Activated CD4-positive, alpha-beta T cell treated with anti-CD3 and anti-CD28 coated beads, Interleukin-10, Interleukin-2, amounts not matched to agents 100 ng/mL and 50 ng/mL, durations not matched to agents 16 hours and 8 hours (primary cell): ENCODE measurements at regions not wholly inside any gene's neighbourhood (a gene's known extent, or its start where the extent isn't known, plus 50 kb on each side); places are given as distances from the start of the nearest gene placed in this dataset.
"Not testable (repeated sequence)": the region's sequence is repeated elsewhere in the genome, so short reads cannot be mapped to it uniquely, and the experiment has no call there.

Experiments
- DNase-seq: peaks from one replicate; pipeline ENCODE4 v3.0.0-alpha.2; 2020

DNA sequence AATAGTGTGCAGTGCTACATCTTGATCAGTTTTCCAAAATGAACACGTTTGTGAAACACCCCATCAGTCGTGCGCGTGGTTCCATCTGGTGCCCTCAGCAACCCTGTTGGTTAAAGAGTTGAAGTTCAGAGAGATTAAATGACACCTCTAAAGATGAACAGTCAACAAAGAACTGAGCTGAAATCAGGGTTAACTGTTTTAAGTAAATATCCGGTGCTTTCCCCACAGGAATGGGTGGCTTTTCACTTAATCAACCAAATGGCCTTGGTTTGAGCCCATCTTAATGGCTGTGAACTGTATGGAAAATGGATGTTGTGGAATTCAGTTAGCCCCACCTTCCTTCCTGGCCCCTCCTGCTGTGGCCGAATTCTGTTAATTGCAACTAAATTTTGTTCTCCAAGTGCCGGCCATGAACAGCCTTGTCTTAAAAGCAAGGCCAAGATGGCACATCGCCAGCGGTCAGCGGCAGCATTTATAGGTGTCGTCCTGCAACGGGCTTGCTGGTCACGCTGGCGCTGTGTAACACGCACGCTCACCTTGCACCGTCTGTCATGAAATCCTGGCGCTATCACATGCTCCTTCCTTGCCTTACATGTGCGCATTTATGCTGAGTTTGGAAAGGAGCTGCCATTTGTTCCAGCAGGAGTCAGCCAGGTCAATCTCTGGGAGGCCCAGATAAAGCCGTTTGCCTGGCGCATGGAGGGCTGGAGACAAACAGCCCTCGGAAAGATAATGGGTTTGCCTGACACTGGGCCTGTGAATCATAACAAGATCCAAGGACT, 164.5 kb downstream of the ERMARD start:
- DNase-seq: no peak

GRCh38 chr6:169913745-169914144, 162.3 kb downstream of the ERMARD start:
- not testable (repeated sequence) for DNase-seq

DNA sequence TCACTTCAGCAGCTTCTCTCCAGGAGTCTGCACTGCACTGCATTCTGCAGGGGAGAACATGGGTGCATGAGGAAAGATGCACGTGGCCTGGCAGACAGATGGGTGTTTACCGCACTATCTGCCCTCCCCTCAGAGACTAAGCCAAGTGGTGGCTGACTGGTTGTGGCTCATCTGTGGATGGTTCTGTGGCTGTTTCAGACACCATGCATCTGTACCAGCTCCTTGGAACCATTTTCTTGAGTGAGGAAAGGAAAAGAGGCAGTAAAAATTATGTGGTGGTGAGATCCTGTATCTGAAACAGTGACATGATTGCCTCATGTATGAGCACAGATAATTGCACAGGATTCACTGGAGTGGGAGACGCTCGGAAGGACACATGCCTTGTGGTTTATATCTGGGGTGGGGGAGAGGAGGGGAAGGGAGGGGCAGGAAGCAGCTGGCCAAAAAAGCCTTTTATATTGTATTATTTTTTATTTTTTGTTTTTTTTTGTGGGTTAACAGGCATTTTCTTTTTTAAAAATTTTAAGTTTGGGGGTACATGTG, 161.7 kb downstream of the ERMARD start:
- DNase-seq: no peak

GRCh38 chr6:169912266-169913095, 161.1 kb downstream of the ERMARD start:
- DNase-seq: no peak

DNA sequence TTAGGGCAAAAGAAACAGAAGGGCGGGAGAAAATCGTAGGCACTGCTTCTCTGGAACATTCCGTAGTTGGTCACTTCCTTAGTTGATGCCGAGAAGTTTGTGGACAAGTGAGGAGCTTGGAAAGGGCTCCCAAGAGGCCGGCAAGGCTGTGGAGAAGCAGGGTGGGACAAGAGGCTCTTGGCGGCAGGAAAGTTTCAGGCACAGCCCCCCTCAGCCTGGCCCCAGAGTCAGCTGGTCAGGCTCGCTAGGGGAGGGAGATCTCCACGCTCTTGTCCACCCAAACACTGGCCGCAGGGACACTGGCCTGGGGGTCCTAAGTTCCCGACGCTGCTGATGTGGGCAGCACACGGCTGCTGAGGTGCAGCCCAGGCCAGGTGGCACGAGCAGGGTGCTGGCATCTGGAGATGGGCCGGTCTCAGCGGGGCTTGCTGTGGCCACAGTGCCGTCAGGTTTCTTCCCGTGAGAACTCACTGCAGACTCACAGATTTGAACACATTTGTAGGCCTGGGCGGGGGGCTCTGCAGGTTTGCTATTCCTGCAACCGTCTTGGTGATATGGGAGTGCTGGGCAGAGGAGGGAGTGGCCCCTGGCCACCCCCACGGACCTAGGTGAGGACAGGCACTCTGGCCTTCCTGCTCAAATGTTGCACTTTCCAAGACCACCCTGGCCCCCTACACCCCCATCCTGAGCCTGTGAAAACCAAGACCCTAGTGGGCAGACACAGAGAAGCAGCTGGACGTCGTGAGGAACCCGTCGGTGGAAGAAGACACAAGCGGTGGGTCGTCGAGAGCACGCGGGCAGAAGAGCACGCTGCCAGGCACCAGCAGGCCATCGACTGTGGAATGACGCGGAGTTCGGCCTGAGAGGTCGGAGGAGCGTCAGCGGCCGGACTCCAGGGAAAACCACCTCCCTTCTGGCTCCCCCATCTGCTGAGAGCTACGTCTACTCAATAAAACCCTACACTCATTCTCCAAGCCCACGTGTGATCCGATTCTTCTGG, 160.1 kb downstream of the ERMARD start:
- DNase-seq: no peak

DNA sequence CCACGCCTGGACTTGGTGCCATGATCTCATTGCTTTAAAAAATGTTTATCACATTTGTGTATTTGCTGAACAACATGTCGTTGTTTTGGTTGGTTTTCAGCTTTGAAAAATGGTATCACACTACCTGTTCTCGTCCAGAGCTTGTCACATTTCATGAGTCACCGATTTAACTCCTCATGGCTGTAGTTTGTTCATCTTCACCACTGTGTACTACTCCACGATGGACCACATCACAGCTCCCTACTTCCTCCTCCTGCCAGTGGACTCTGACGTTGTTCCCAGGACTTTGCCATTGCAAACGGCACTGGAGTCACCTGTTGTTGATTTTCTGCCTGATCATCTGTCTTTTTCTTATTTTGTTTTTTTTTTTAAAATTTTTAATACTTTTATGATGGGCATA, 157.7 kb downstream of the ERMARD start:
- no peak for DNase-seq

- DNase-seq: no peak
Measured at GRCh38 chr6:169908403-169908933, 157.0 kb downstream of the ERMARD start.

DNA sequence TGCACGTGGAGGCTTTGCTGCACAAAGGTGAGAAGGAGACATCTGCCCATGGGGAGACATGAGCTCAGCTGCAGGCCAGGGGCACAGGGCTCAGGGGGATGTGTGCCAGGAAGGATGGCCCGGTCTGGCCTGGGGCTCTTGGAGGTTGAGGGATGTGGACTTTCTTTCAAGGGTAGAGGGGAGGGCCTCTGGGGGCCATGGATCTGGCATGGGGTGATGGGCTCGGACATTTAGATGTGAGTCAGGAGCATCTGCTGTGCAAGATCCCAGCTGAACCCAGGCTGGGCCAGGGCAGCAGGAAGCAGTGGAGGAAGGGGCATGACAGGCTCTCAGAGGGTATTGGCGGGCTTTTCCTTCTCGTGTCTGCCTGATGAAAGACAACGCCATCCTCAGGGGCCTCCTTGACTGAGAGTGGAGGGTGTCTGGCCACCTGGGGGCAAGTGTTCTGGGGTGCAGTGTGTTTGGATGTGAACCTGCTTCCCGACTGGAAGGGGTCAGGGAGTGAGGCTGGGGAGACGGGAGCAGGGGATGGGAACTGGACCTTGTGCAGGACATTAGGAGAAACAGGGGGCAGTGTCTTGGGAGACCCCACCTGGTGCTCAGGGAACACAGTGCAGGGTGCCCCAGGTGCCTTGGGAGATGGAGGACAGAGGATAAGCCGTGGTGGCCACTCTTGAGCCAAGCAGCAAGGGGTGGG, 156.1 kb downstream of the ERMARD start:
- DNase-seq: no peak

DNA sequence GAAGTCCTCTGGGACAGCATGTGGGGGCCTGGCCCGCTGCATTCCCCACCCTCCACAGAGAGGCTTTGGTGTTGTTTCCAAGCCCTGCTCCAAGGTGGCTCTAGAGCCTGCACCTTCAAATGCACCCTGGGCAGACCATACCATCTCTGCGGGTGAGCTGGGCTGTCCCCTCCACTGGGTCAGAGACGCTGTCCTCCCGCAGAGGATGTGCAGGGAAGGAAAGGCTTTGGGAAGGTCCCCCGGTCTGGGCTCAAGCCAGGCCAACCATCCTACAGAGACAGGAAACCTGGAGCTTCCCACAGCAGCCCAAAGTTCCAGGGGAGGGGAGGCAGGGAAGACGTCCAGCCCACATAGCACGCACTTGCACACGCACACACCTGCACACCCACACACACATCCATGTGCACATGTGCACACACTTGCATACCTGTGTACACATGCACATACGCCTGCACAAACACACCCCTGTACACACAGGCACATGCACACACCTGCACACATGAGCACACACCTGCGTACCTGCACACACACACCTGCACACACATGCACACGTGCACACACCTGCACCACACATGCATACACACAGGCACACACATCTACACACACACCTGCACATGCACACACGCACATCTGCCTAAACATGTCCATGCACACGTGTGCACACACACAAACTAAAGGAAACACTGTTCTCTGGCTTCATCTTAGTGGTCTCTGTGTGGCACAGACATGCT, 155.4 kb downstream of the ERMARD start:
- DNase-seq: no peak

- DNase-seq: no peak
Measured at GRCh38 chr6:169906004-169906687, 154.7 kb downstream of the ERMARD start.

DNA sequence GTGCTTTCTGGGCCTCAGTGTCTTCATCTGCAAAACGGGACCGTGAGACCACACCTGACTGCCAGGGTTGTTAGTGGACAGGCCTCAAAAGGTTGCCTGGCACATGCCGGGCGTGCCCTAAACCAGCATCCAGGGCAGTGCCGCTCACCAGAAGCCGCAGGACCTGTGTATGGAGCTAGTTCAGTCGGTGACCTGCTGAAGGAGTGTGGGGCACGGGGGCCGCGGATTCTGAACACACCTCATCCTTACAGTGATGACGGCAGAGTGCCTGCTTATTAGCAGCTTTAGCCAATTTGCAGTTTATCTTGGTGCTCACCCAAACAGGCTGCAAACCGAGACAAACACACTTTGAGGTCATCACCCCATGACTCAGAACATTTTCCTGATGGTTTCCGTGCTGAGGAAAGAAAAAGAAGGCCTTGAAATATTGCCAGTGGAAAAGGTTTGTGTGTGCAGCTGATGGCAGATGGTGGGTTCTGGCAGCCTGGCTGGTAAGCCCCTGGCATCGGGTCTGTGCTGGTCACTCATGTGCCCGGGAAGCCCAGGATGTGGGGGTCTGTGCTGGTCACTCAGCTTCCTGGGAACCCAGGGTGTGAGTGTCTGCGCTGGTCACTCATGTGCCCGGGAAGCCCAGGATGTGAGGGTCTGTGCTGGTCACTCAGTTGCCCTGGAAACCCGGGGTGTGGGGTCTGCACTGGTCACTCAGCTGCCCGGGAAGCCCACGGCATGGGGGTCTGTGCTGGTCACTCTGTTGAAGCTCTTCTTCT, 153.8 kb downstream of the ERMARD start:
- DNase-seq: no peak

GRCh38 chr6:169904051-169904922, 152.9 kb downstream of the ERMARD start:
- DNase-seq: no peak

- no peak for DNase-seq
Measured at GRCh38 chr6:169903122-169903521, 151.7 kb downstream of the ERMARD start.

DNA sequence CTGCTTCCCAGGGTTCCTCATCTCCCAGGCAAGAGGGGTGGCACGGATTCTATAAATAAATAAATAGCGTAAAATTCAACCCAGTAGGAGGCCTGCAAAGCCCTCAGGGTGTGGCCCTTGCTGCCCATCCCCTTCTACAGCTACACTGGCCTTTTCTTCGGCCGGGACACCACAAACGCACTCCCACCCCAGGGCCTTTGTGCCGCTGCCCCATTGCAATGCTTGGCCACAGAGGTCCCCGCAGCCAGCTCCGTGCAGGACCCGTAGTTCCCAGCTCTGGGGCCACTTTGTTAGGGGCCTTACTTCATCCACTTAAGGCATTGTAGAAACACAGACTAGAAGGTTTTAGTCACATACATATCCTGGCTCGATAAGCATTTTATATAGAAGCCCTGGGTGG, 151.2 kb downstream of the ERMARD start:
- no peak for DNase-seq

GRCh38 chr6:169902070-169902469, 150.6 kb downstream of the ERMARD start:
- no peak for DNase-seq

- no peak for DNase-seq
Measured at GRCh38 chr6:169899481-169900145, 148.2 kb downstream of the ERMARD start.

GRCh38 chr6:169898788-169899480, 147.5 kb downstream of the ERMARD start:
- no peak for DNase-seq
